Natural killer cell (primary cell): ENCODE measurements at regions not wholly inside any gene's neighbourhood (a gene's known extent, or its start where the extent isn't known, plus 50 kb on each side); places are given as distances from the start of the nearest gene placed in this dataset.

Experiments
- ATAC-seq, 3 donors: fragments of 150-1000 bp in 2 of 3; fragments of 200-7000 bp in 1 of 3; cut with Tn5 transposase; 1 replicate in 1 of 3; 2 replicates in 2 of 3; pipeline ENCODE4 v1.10.0; 2021; ENCODE audit warnings: mild to moderate bottlenecking in 2 of 3, moderate library complexity in 2 of 3
- DNase-seq, 2 donors: peaks; one replicate each; pipeline versions ENCODE4 v3.0.0 to v3.0.0-alpha.2; 2013 to 2021; ENCODE audit warnings: mixed read lengths in 1 of 2
- H3K27ac ChIP-seq: one replicate; pipeline ENCODE4 v1.5.1; 2013; ENCODE audit warnings: mild to moderate bottlenecking, low read length
- H3K27me3 ChIP-seq: one replicate; pipeline ENCODE4 v1.6.1; 2013; ENCODE audit warnings: low read length; ENCODE audit not compliant: control insufficient read depth, insufficient read depth
- H3K36me3 ChIP-seq: one replicate; pipeline ENCODE4 v1.6.1; 2013; ENCODE audit warnings: low read length; ENCODE audit not compliant: control insufficient read depth, insufficient read depth
- H3K4me1 ChIP-seq: one replicate; pipeline ENCODE4 v1.6.1; 2013; ENCODE audit warnings: low read length; ENCODE audit not compliant: control insufficient read depth, insufficient read depth
- H3K4me3 ChIP-seq: one replicate; pipeline ENCODE4 v1.5.1; 2013; ENCODE audit warnings: low read length
- H3K9me3 ChIP-seq: one replicate; pipeline ENCODE4 v1.6.1; 2013; ENCODE audit warnings: low read length; ENCODE audit not compliant: control insufficient read depth, insufficient read depth
- H3K27ac Mint-ChIP-seq, 2 donors: one replicate each; pipeline ENCODE4 v1.8.0; 2022; ENCODE audit warnings: mild to moderate bottlenecking in 2 of 2, mixed read lengths in 2 of 2, moderate library complexity in 1 of 2
- H3K27me3 Mint-ChIP-seq, 2 donors: one replicate each; pipeline ENCODE4 v1.8.0; 2022; ENCODE audit warnings: low read depth in 2 of 2, mixed read lengths in 2 of 2
- H3K36me3 Mint-ChIP-seq: one replicate; pipeline ENCODE4 v1.8.0; 2022; ENCODE audit warnings: mixed read lengths
- H3K4me1 Mint-ChIP-seq, 2 donors: one replicate each; pipeline ENCODE4 v1.8.0; 2022; ENCODE audit warnings: mixed read lengths in 2 of 2
- H3K4me3 Mint-ChIP-seq: one replicate; pipeline ENCODE4 v1.8.0; 2022; ENCODE audit warnings: mild to moderate bottlenecking, moderate library complexity, mixed read lengths
- H3K9me3 Mint-ChIP-seq, 2 donors: one replicate each; pipeline ENCODE4 v1.8.0; 2022; ENCODE audit warnings: mixed read lengths in 2 of 2
- WGBS: methylation state at CpG from one replicate; pipeline ENCODE4 v1.1.7; 2013; ENCODE audit warnings: missing lambda C conversion rate; ENCODE audit not compliant: insufficient coverage; 5-methylcytosine and 5-hydroxymethylcytosine counted together
- intact Hi-C: fragments of 100-400 bp; cut with micrococcal nuclease; formaldehyde crosslinking; loops from one replicate; pipeline ENCODE4 v1.14.2; 2022
- TF ChIP-seq, protein P1 (sequence below): fragments of 200-600 bp; IDR thresholded peaks from one replicate; pipeline ENCODE4 v1.8.0; 2022; ENCODE audit warnings: antibody characterized with exemption

DNA sequence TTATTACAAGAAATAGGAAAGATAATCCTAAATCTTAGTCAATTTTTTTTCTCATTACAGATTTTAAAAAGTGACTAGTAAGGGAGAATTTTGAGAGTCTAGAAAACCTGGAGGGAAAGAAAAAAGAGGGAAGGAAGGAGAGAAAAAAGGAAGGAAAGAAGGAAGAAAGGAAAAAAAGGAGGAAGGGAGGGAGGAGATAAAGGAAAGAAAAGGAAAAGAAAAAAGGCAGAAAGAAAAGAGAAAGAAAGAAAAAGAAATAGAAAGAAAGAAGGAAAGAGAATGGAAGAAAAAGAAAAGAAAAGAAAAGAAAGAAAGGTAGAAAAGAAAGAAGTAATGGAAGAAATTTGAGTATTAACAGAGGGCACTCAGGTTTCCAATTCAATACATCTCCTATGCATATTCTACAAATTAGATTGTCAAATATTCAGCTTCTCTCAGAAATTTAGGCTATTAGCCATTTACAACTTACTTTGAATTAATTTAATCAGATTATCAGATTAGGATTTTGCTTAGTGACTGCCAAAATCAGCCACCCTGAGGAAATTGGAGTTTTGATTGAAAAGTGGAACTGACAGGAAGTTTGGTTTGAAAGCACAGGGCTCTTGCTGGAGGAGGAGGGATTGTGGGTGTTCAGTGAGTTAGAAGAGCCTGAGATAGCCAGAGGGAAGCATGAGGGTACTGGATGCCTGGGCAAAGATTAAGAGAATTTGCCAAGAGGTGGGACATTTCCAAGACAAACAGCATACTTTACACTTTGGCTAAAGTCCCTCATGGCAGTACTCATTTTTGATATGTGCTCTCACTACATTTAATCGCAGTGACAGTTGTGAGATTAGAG lies 677.8 kb downstream of the USP25 start:
- TF ChIP-seq, protein P1, sequence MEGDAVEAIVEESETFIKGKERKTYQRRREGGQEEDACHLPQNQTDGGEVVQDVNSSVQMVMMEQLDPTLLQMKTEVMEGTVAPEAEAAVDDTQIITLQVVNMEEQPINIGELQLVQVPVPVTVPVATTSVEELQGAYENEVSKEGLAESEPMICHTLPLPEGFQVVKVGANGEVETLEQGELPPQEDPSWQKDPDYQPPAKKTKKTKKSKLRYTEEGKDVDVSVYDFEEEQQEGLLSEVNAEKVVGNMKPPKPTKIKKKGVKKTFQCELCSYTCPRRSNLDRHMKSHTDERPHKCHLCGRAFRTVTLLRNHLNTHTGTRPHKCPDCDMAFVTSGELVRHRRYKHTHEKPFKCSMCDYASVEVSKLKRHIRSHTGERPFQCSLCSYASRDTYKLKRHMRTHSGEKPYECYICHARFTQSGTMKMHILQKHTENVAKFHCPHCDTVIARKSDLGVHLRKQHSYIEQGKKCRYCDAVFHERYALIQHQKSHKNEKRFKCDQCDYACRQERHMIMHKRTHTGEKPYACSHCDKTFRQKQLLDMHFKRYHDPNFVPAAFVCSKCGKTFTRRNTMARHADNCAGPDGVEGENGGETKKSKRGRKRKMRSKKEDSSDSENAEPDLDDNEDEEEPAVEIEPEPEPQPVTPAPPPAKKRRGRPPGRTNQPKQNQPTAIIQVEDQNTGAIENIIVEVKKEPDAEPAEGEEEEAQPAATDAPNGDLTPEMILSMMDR: no peak
- Mint-ChIP-seq H3K4me1 (no peaks in the 10 kb centered on the region), H3K36me3 (no peaks in the 10 kb centered on the region), H3K4me3 (no peak overlapping the region), H3K27me3 (no peaks in the 10 kb centered on the region), H3K9me3 (peaks cover 12 to 17% of the 10 kb centered on the region in 2 donors), H3K27ac (no peak overlapping the region)
- DNase-seq (no peak), ATAC-seq (no peak)
- Histone ChIP-seq H3K9me3 (no peaks in the 10 kb centered on the region), H3K4me3 (no peak overlapping the region), H3K4me1 (no peaks in the 10 kb centered on the region), H3K27me3 (no peaks in the 10 kb centered on the region), H3K36me3 (no peaks in the 10 kb centered on the region), H3K27ac (no peak overlapping the region)
- WGBS: no CpG with 5 or more reads among the region's 1 CpG
- intact Hi-C loops: no loop called here

DNA sequence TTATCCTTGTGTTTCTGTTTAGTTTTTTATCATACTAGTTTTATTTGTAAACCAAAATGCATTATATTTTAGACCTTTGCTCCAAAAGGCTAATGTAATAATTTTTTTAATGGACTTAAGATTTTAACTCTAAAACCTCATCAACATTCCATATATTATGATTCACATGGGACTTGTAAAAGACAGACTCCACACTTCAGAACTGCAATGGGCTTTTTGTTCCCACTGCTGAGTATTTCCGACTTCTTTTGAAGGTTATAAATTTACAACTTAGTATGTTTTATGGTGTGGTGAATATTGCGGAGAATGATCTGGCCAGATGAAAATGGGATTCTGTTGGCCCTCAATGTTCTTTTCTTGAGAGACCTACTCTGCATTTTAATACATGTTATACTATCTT lies 678.5 kb downstream of the USP25 start:
- Histone ChIP-seq H3K27ac (no peak overlapping the region), H3K36me3 (no peaks in the 10 kb centered on the region), H3K27me3 (no peaks in the 10 kb centered on the region), H3K4me1 (no peaks in the 10 kb centered on the region), H3K4me3 (no peak overlapping the region), H3K9me3 (no peaks in the 10 kb centered on the region)
- no peaks in the 10 kb centered on the region for H3K36me3 Mint-ChIP-seq
- intact Hi-C loops: no loop called here
- H3K27ac Mint-ChIP-seq: no peak overlapping the region
- no peak for DNase-seq
- TF ChIP-seq, protein P1: no peak
- 100% methylated on average over 2 of the region's 2 CpGs for WGBS
- H3K27me3 Mint-ChIP-seq: no peaks in the 10 kb centered on the region
- ATAC-seq: no peak
- no peaks in the 10 kb centered on the region for H3K4me1 Mint-ChIP-seq
- H3K9me3 Mint-ChIP-seq: peaks cover 12 to 17% of the 10 kb centered on the region in 2 donors
- no peak overlapping the region for H3K4me3 Mint-ChIP-seq

DNA sequence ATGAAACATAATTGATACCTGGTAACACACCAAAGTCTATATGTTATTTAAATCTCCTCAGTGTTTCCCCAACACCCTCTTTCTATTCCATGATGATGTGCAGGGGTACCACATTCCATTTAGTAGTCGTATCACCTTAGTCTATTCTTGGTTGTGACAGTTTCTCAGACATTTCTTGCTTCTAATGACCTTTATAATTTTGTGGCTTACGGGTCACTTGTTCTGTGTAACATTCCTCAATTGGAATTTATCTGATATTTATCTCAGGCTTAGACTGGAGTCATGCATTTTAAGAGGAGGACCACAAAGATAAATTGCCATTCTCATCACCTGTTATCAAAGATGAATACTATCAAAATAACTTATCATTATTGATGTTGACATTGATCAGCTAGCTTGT lies 679.6 kb downstream of the USP25 start:
- Mint-ChIP-seq H3K9me3 (peaks cover 10 to 17% of the 10 kb centered on the region in 2 donors), H3K27me3 (no peaks in the 10 kb centered on the region), H3K4me3 (no peak overlapping the region), H3K27ac (no peak overlapping the region), H3K36me3 (no peaks in the 10 kb centered on the region), H3K4me1 (no peaks in the 10 kb centered on the region)
- no peaks in the 10 kb centered on the region for H3K36me3 ChIP-seq
- no peak overlapping the region for H3K4me3 ChIP-seq
- intact Hi-C loops: no loop called here
- 88% methylated on average over 2 of the region's 2 CpGs for WGBS
- H3K9me3 ChIP-seq: no peaks in the 10 kb centered on the region
- TF ChIP-seq, protein P1: no peak
- H3K4me1 ChIP-seq: no peaks in the 10 kb centered on the region
- ATAC-seq: no peak
- H3K27ac ChIP-seq: no peak overlapping the region
- no peaks in the 10 kb centered on the region for H3K27me3 ChIP-seq
- no peak for DNase-seq

DNA sequence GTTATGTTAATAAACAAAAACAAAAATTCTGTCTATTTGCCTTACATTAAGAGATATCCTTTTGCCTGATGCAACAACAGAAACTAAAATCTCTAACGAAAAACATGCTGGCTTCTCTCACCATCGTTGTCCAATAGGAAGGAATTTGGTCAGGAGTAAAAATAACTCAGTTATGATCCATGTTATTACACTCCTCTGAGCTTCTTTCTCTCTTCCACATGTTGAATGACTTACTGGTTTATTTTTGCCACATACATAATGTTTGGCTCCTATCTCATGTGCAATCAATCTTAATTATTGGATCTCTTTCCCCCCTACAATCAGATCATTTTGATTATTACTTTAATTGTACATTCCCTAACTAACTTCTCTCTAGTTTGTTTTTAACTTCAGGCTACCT lies 688.4 kb downstream of the USP25 start:
- ATAC-seq: no peak
- WGBS: no CpG with 5 or more reads among the region's 2 CpGs
- H3K36me3 Mint-ChIP-seq: no peaks in the 10 kb centered on the region

More for the DNA sequence above, 688.4 kb downstream of the USP25 start:
- TF ChIP-seq, protein P1: no peak
- Histone ChIP-seq H3K4me1 (no peaks in the 10 kb centered on the region), H3K9me3 (no peaks in the 10 kb centered on the region), H3K27me3 (no peaks in the 10 kb centered on the region), H3K27ac (no peak overlapping the region), H3K36me3 (no peaks in the 10 kb centered on the region), H3K4me3 (no peak overlapping the region)
- H3K27me3 Mint-ChIP-seq: no peaks in the 10 kb centered on the region
- DNase-seq: no peak
- H3K4me1 Mint-ChIP-seq: no peaks in the 10 kb centered on the region
- H3K9me3 Mint-ChIP-seq: peaks cover 9 to 10% of the 10 kb centered on the region in 2 donors
- H3K27ac Mint-ChIP-seq: no peak overlapping the region
- intact Hi-C loops: no loop called here
- H3K4me3 Mint-ChIP-seq: no peak overlapping the region
